Keratinocyte (primary cell): ENCODE measurements at regions not wholly inside any gene's neighbourhood (a gene's known extent, or its start where the extent isn't known, plus 50 kb on each side); places are given as distances from the start of the nearest gene placed in this dataset.

ENCODE experiments used
- DNase-seq: peaks from one replicate; pipeline ENCODE4 v3.0.0-alpha.2; 2011; ENCODE audit warnings: low read depth, missing footprints, low spot score
- FAIRE-seq: peaks from 2 replicates; lab custom pipeline; 2011; peaks lifted over from hg19 to GRCh38; lab: Jason Lieb, UNC
- H2AFZ ChIP-seq: 2 replicates; pipeline ENCODE4 v1.6.0; 2012; ENCODE audit warnings: low read length, control low read depth, inconsistent platforms; ENCODE audit not compliant: control insufficient read depth
- H3K27ac ChIP-seq: 2 replicates; pipeline ENCODE4 v1.5.1; 2011; ENCODE audit warnings: low read length; ENCODE audit not compliant: control insufficient read depth, insufficient read depth
- H3K27me3 ChIP-seq: 3 replicates; pipeline ENCODE4 v1.6.0; 2011; ENCODE audit warnings: low read length; ENCODE audit not compliant: control insufficient read depth, insufficient read depth; ENCODE audit errors: extremely low read depth
- H3K36me3 ChIP-seq, 2 experiments: 2 replicates in 1 of 2; 3 replicates in 1 of 2; pipeline ENCODE4 v1.5.1; 2011; ENCODE audit warnings: low read length in 2 of 2, mild to moderate bottlenecking in 1 of 2; ENCODE audit not compliant: control insufficient read depth in 2 of 2, insufficient read depth in 2 of 2; ENCODE audit errors: extremely low read depth in 1 of 2
- H3K4me1 ChIP-seq: 3 replicates; pipeline ENCODE4 v1.5.1; 2011; ENCODE audit warnings: low read length; ENCODE audit not compliant: control insufficient read depth, insufficient read depth; ENCODE audit errors: extremely low read depth
- H3K4me2 ChIP-seq: 3 replicates; pipeline ENCODE4 v1.6.0; 2011; ENCODE audit warnings: low read depth, low read length; ENCODE audit not compliant: control insufficient read depth, insufficient read depth; ENCODE audit errors: extremely low read depth
- H3K4me3 ChIP-seq, 3 experiments: fragments of 200-600 bp in 1 of 3; sonication (generic) in 1 of 3; 2 replicates in 2 of 3; 3 replicates in 1 of 3; pipeline ENCODE4 v1.5.1; 2011 to 2016; ENCODE audit warnings: low read length in 3 of 3, mild to moderate bottlenecking in 3 of 3, control low read depth in 2 of 3, inconsistent platforms in 1 of 3, low read depth in 1 of 3, mixed read lengths in 1 of 3, mixed run types in 1 of 3, moderate library complexity in 1 of 3; ENCODE audit not compliant: control insufficient read depth in 2 of 3, insufficient read depth in 2 of 3; ENCODE audit errors: extremely low read depth in 1 of 3
- H3K79me2 ChIP-seq: 2 replicates; pipeline ENCODE4 v1.6.0; 2012; ENCODE audit warnings: low read length; ENCODE audit not compliant: control insufficient read depth, insufficient read depth
- H3K9ac ChIP-seq: 3 replicates; pipeline ENCODE4 v1.6.0; 2011; ENCODE audit warnings: low read length; ENCODE audit not compliant: control insufficient read depth, insufficient read depth; ENCODE audit errors: extremely low read depth
- H3K9me1 ChIP-seq: 3 replicates; pipeline ENCODE4 v1.6.0; 2011; ENCODE audit warnings: low read length; ENCODE audit not compliant: control insufficient read depth, insufficient read depth; ENCODE audit errors: extremely low read depth
- H3K9me3 ChIP-seq: 2 replicates; pipeline ENCODE4 v1.5.1; 2012; ENCODE audit warnings: low read depth, low read length; ENCODE audit not compliant: control insufficient read depth
- H4K20me1 ChIP-seq: 3 replicates; pipeline ENCODE4 v1.6.0; 2011; ENCODE audit warnings: low read length; ENCODE audit not compliant: control insufficient read depth, insufficient read depth; ENCODE audit errors: extremely low read depth
- EZH2 ChIP-seq: IDR thresholded peaks from one replicate; pipeline ENCODE4 v1.6.1; 2012; ENCODE audit warnings: inconsistent platforms, mild to moderate bottlenecking, low read length, moderate library complexity
- dilution Hi-C: fragments of 300-500 bp; cut with MboI; formaldehyde crosslinking; loops from one replicate; pipeline ENCODE4 v1.7.0; 2020; ENCODE audit warnings: low sequenced_read_pairs; ENCODE audit not compliant: extremely low pct_ligation_motif_present
- TF ChIP-seq, protein P1 (sequence below), 3 experiments: IDR thresholded peaks in 1 of 3; conservative IDR thresholded peaks in 1 of 3; optimal IDR thresholded peaks in 1 of 3; 2 replicates in 2 of 3; 3 replicates in 1 of 3; pipeline versions ENCODE3 to v1.5.1; 2011; ENCODE audit warnings: low read length in 3 of 3, mild to moderate bottlenecking in 3 of 3, moderate library complexity in 2 of 3, control low read depth in 1 of 3, inconsistent platforms in 1 of 3; ENCODE audit not compliant: insufficient read depth in 2 of 3; ENCODE audit errors: extremely low read depth in 1 of 3

- Histone ChIP-seq H4K20me1 (no peaks in the 10 kb centered on the region), H3K79me2 (no peaks in the 10 kb centered on the region), H3K27me3 (no peaks in the 10 kb centered on the region), H3K36me3 (no peaks in the 10 kb centered on the region), H2AFZ (no peak overlapping the region), H3K4me3 (no peak overlapping the region), H3K4me2 (no peak overlapping the region), H3K27ac (no peak overlapping the region), H3K9ac (no peak overlapping the region), H3K9me3 (no peaks in the 10 kb centered on the region), H3K4me1 (no peaks in the 10 kb centered on the region), H3K9me1 (no peaks in the 10 kb centered on the region)
- FAIRE-seq (no peak), DNase-seq (no peak)
- TF ChIP-seq, protein P1, sequence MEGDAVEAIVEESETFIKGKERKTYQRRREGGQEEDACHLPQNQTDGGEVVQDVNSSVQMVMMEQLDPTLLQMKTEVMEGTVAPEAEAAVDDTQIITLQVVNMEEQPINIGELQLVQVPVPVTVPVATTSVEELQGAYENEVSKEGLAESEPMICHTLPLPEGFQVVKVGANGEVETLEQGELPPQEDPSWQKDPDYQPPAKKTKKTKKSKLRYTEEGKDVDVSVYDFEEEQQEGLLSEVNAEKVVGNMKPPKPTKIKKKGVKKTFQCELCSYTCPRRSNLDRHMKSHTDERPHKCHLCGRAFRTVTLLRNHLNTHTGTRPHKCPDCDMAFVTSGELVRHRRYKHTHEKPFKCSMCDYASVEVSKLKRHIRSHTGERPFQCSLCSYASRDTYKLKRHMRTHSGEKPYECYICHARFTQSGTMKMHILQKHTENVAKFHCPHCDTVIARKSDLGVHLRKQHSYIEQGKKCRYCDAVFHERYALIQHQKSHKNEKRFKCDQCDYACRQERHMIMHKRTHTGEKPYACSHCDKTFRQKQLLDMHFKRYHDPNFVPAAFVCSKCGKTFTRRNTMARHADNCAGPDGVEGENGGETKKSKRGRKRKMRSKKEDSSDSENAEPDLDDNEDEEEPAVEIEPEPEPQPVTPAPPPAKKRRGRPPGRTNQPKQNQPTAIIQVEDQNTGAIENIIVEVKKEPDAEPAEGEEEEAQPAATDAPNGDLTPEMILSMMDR (optimal IDR thresholded peaks at IDR 0.05 in 1 of 3, IDR thresholded peaks at IDR 0.05 in 1 of 3, conservative IDR thresholded peaks at IDR 0.05 in 1 of 3; ENCODE audit: extremely low read depth in 1 of 3, insufficient read depth in 2 of 3, low read length in 3 of 3), result no peak
- no peak for TF ChIP-seq EZH2
- dilution Hi-C loops, result no loop called here
Measured at GRCh38 chr3:106533093-106533787, 664.4 kb upstream of the CBLB start.

DNA sequence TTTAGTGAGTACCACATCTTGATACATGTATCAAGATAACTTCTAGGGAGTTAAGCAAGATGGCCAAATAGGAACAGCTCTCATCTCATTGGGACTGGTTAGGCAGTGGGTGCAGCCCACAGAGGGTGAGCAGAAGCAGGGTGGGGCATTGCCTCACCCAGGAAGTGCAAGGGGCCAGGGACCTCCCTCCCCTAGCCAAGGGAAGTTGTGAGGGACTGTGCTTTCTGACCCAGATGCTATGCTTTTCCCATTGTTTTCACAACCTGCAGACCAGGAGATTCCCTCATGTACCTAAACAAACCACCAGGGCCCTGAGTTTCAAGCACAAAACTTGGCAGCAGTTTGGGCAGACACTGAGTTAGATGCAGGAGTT lies 665.0 kb upstream of the CBLB start:
- dilution Hi-C loops, result no loop called here
- Histone ChIP-seq H3K27me3 (no peaks in the 10 kb centered on the region), H3K9me1 (no peaks in the 10 kb centered on the region), H4K20me1 (no peaks in the 10 kb centered on the region), H3K9ac (no peak overlapping the region), H3K79me2 (no peaks in the 10 kb centered on the region), H3K27ac (no peak overlapping the region), H3K9me3 (no peaks in the 10 kb centered on the region), H3K4me2 (no peak overlapping the region), H3K4me1 (no peaks in the 10 kb centered on the region), H3K4me3 (no peak overlapping the region), H3K36me3 (no peaks in the 10 kb centered on the region), H2AFZ (no peak overlapping the region)
- TF ChIP-seq, protein P1 (optimal IDR thresholded peaks at IDR 0.05 in 1 of 3, IDR thresholded peaks at IDR 0.05 in 1 of 3, conservative IDR thresholded peaks at IDR 0.05 in 1 of 3; ENCODE audit: extremely low read depth in 1 of 3, insufficient read depth in 2 of 3, low read length in 3 of 3), result no peak
- no peak for TF ChIP-seq EZH2
- DNase-seq (no peak), FAIRE-seq (no peak)
